Omental fat pad (tissue), 3 donors: ENCODE measurements at regions not wholly inside any gene's neighbourhood (a gene's known extent, or its start where the extent isn't known, plus 50 kb on each side); places are given as distances from the start of the nearest gene placed in this dataset.
A peak's percentile ranks its signal among the peaks of the same experiment; 100 is the strongest.
"Not testable (repeated sequence)": the region's sequence is repeated elsewhere in the genome, so short reads cannot be mapped to it uniquely, and the experiment has no call there.

ENCODE experiments used
- ATAC-seq: fragments of 150-250 bp; one replicate; pipeline ENCODE4 v1.9.1; 2016; ENCODE audit warnings: mild to moderate bottlenecking, moderate library complexity; ENCODE audit not compliant: low FRiP score
- DNase-seq: peaks from one replicate; pipeline ENCODE4 v3.0.0-alpha.2; 2019; ENCODE audit warnings: low spot score
- TF ChIP-seq, protein P1 (sequence below), 3 donors: fragments of 450-650 bp; IDR thresholded peaks; one replicate each; pipeline ENCODE4 v1.5.1; 2016 to 2017; ENCODE audit warnings: antibody characterized with exemption in 3 of 3, mild to moderate bottlenecking in 3 of 3, moderate library complexity in 2 of 3

DNA sequence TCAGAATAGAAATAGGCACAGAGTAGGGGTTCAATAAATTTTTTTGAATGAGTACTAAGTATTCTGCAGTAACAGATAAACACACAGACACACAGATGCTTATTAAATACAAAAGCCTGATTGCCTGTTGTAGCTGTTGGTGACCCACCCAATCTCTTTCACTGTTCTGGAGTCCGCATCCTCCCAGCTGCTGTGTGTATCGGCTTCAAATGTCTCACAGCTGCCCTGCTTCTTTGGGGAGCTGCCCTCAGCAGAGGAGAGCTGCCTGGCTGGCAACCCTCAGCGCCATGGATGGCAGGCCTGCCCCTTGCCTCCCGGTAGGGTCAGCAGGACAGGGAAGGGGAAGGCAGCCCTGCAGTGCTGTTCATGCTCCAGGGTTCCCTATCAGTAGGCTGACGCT lies 50.5 kb upstream of the PRNP start:
- DNase-seq (no peak), ATAC-seq (no peak)
- TF ChIP-seq, protein P1, sequence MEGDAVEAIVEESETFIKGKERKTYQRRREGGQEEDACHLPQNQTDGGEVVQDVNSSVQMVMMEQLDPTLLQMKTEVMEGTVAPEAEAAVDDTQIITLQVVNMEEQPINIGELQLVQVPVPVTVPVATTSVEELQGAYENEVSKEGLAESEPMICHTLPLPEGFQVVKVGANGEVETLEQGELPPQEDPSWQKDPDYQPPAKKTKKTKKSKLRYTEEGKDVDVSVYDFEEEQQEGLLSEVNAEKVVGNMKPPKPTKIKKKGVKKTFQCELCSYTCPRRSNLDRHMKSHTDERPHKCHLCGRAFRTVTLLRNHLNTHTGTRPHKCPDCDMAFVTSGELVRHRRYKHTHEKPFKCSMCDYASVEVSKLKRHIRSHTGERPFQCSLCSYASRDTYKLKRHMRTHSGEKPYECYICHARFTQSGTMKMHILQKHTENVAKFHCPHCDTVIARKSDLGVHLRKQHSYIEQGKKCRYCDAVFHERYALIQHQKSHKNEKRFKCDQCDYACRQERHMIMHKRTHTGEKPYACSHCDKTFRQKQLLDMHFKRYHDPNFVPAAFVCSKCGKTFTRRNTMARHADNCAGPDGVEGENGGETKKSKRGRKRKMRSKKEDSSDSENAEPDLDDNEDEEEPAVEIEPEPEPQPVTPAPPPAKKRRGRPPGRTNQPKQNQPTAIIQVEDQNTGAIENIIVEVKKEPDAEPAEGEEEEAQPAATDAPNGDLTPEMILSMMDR (IDR thresholded peaks at IDR 0.05) = no peak

DNA sequence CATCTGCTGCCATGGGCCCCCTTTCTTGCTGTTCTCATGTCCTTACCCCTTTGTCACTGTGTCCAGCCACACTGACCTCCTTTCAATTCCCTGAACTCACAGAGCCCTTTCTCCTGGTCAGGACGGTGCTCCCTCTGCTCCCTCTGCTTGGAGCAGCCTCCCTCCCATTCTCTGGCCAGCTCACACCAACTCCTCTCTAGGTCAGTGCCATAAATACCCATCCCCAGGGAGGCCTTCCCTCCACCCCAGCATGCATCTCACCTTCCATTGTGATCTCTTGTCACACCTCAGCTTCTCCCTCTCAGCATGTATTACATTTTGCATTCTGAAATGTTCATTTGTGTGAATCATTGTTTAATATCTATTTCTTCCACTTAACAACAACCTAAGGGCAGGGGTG lies 50.9 kb upstream of the PRNP start:
- ATAC-seq (no peak), DNase-seq (no peak)
- TF ChIP-seq, protein P1 (IDR thresholded peaks at IDR 0.05) = no peak

GRCh38 chr20:4633780-4634179 lies 52.5 kb upstream of the PRNP start:
- ATAC-seq (peak; percentile 75), DNase-seq (no peak)
- TF ChIP-seq, protein P1 (IDR thresholded peaks at IDR 0.05) = no peak

GRCh38 chr20:4633379-4633778 lies 52.9 kb upstream of the PRNP start:
- TF ChIP-seq, protein P1 (IDR thresholded peaks at IDR 0.05) = no peak
- ATAC-seq (no peak), DNase-seq (no peak)

GRCh38 chr20:4632876-4633275 lies 53.4 kb upstream of the PRNP start:
- no peak for ATAC-seq
- DNase-seq = no peak
- TF ChIP-seq, protein P1 (IDR thresholded peaks at IDR 0.05) = no peak

GRCh38 chr20:4626228-4626627 lies 60.0 kb upstream of the PRNP start:
- TF ChIP-seq, protein P1 (IDR thresholded peaks at IDR 0.05) = no peak
- ATAC-seq (no peak), DNase-seq (no peak)

DNA sequence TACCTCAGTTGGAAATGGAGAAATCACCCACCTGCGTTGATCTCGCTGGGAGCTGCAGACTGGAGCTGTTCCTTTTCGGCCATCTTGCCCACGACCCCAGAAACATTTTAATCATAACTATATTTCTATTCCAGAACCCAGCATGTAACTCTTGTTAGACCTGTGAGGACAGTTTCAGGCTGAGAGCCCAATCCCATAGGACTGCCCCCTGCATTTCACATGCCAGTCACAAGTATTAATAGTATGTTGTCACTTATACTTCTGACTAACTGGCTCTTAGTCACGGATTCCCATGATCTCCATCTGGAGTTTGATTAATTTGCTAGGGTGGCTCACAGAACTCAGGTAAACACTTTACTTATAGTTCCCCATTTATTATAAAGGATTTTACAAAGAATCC lies 60.6 kb upstream of the PRNP start:
- TF ChIP-seq, protein P1 (IDR thresholded peaks at IDR 0.05) = no peak
- ATAC-seq (no peak), DNase-seq (no peak)

- ATAC-seq, DNase-seq: not testable (repeated sequence)
These were observed 61.5 kb upstream of the PRNP start for GRCh38 chr20:4624675-4625336.

DNA sequence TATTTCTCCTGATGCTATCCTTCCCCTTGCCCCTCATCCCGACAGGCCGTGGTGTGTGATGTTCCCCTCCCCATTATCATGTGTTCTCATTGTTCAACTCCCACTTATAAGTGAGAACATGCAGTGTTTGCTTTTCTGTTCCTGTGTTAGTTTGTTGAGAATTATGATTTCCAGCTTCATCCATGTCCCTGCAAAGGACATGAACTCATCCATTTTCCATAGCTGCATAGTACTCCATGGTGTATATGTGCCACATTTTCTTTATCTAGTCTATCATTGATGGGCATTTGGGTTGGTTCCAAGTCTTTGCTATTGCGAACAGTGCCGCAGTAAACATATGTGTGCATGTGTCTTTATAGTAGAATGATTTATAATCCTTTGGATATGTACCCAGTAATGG lies 67.1 kb upstream of the PRNP start:
- DNase-seq, ATAC-seq: not testable (repeated sequence)
